HL-60 (cell line): ENCODE measurements at regions not wholly inside any gene's neighbourhood (a gene's known extent, or its start where the extent isn't known, plus 50 kb on each side); places are given as distances from the start of the nearest gene placed in this dataset.

ENCODE experiments used
- CTCF ChIP-seq: IDR thresholded peaks from one replicate; pipeline ENCODE4 v1.5.1; 2011; ENCODE audit warnings: low read length, control low read depth, inconsistent platforms; ENCODE audit not compliant: insufficient read depth
- POLR2AphosphoS5 ChIP-seq: IDR thresholded peaks from 2 replicates; pipeline ENCODE4 v1.6.1; 2012; ENCODE audit warnings: low read depth
- REST ChIP-seq: IDR thresholded peaks from 2 replicates; pipeline ENCODE4 v1.6.1; 2012; ENCODE audit warnings: low read depth; ENCODE audit not compliant: insufficient replicate concordance
- SPI1 ChIP-seq: IDR thresholded peaks from 2 replicates; pipeline ENCODE4 v1.6.1; 2012; ENCODE audit warnings: low read depth, mild to moderate bottlenecking, borderline replicate concordance

DNA sequence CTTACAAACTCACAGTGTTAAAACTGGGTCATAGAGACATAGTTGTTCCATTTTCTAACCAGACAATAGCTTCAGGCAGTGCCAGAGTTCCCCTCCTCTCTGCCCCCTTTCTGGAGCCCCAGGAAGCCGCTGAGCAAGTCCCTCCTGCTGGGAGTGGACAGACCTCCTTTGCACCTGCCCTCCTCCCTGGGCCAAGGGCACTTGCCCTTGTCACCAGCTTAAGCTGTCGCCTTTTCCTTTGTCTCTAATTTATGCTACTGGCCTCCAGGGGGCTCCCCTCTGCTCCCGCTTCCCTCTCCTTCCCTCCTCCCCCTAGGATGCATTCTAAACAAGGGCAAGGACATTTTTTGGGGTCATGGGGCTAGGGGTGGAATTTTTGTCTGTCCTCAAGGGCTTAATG lies 182.4 kb downstream of the MIS18A start:
- TF ChIP-seq POLR2AphosphoS5 (no peak), CTCF (peak; percentile 32), SPI1 (no peak), REST (no peak)
